ENCODE measurements at regions not wholly inside any gene's neighbourhood (a gene's known extent, or its start where the extent isn't known, plus 50 kb on each side); places are given as distances from the start of the nearest gene placed in this dataset.
"Not testable (repeated sequence)": the region's sequence is repeated elsewhere in the genome, so short reads cannot be mapped to it uniquely, and the experiment has no call there.

DNA sequence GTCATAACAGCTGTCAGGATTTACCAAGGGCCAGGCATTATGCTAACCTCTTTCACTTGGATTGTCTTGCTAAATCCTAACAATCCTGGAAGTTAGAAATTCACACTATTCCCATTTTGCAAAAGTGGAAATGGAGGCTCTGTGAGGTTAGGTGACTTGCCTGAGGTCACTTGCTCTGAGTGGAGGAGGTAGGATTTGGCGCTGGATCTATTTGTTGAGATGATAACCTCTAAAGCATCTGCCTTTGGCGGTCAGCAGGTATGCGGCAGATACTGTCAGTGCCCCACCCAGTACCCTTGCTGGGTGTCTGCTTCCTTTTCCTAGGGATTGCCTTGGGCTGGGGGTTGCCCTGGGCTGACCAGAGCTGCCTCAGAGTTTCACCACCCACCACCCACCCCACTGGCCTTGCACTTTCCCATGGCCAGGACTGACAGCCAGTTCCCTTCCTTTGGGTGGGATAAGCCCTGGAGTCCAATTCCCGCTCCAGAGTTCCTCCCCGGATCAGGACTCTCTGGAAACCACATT lies 164.8 kb upstream of the MSX2 start:
- no peak for DNase-seq (ENCODE audit: low spot score in 2 of 2, unreplicated experiment in 2 of 2)
- no peak overlapping the region for H3K4me3 Mint-ChIP-seq
- TF ChIP-seq, protein P1, sequence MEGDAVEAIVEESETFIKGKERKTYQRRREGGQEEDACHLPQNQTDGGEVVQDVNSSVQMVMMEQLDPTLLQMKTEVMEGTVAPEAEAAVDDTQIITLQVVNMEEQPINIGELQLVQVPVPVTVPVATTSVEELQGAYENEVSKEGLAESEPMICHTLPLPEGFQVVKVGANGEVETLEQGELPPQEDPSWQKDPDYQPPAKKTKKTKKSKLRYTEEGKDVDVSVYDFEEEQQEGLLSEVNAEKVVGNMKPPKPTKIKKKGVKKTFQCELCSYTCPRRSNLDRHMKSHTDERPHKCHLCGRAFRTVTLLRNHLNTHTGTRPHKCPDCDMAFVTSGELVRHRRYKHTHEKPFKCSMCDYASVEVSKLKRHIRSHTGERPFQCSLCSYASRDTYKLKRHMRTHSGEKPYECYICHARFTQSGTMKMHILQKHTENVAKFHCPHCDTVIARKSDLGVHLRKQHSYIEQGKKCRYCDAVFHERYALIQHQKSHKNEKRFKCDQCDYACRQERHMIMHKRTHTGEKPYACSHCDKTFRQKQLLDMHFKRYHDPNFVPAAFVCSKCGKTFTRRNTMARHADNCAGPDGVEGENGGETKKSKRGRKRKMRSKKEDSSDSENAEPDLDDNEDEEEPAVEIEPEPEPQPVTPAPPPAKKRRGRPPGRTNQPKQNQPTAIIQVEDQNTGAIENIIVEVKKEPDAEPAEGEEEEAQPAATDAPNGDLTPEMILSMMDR (IDR thresholded peaks at IDR 0.05; ENCODE audit: unreplicated experiment) = no peak
- H3K27me3 Mint-ChIP-seq (ENCODE audit: low read depth) = no peaks in the 10 kb centered on the region
- H3K4me1 Mint-ChIP-seq = peaks cover 9% of the 10 kb centered on the region
- no peak overlapping the region for H3K27ac Mint-ChIP-seq
- no peaks in the 10 kb centered on the region for H3K9me3 Mint-ChIP-seq
- H3K36me3 Mint-ChIP-seq = no peaks in the 10 kb centered on the region

DNA sequence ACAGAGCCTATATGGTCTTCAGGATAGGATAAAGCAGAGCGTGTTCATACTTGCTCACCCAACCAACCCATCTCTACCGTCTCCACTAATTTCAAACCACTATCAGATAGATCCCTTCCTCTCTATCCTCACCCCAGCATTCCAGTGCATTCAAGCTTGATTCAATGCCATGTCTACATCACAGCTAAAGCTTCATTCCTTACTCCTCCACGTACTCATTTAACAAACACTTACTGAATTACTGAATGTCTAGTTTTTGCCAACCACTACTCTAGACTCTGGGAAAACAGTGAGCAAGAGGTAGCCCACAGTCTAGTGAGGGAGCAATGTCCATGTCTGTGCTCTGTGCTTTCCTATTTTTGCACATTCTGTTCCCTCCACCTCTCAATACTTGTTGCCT lies 163.5 kb upstream of the MSX2 start:
- Mint-ChIP-seq H3K36me3 (no peaks in the 10 kb centered on the region), H3K4me1 (peaks cover 9% of the 10 kb centered on the region), H3K9me3 (no peaks in the 10 kb centered on the region), H3K27ac (no peak overlapping the region), H3K4me3 (no peak overlapping the region), H3K27me3 (ENCODE audit: low read depth) (no peaks in the 10 kb centered on the region)
- TF ChIP-seq, protein P1 (IDR thresholded peaks at IDR 0.05; ENCODE audit: unreplicated experiment) = no peak
- no peak for DNase-seq (ENCODE audit: low spot score in 2 of 2, unreplicated experiment in 2 of 2)

- not testable (repeated sequence) for H3K27me3 Mint-ChIP-seq (ENCODE audit: low read depth); H3K4me3 Mint-ChIP-seq; DNase-seq (ENCODE audit: low spot score in 2 of 2, unreplicated experiment in 2 of 2); H3K4me1 Mint-ChIP-seq; H3K27ac Mint-ChIP-seq; H3K9me3 Mint-ChIP-seq; H3K36me3 Mint-ChIP-seq
Observed at GRCh38 chr5:174563040-174563439, 161.3 kb upstream of the MSX2 start.

DNA sequence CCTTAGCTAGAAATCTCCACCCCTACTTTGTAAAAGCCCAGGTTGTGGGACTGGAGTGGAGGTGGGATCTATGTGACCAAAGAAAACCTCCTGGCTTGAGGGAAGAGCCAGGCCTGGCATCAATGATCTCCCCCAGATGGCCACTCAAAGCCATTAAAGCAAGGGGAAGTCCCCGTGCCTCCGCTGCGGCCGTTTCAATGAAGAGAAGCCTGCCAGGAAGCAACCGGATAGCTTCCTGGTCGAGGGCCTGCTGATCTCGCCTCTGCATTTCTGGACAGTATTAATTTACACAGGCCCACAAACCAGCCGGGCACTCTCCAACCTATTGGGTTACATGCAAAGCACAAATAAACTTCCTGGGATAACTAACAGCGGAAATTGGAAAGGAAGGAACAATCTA lies 160.5 kb upstream of the MSX2 start:
- peak overlapping the region; percentile 3 for H3K27ac Mint-ChIP-seq
- no peaks in the 10 kb centered on the region for H3K9me3 Mint-ChIP-seq
- TF ChIP-seq, protein P1 (IDR thresholded peaks at IDR 0.05; ENCODE audit: unreplicated experiment) = no peak
- DNase-seq (ENCODE audit: low spot score in 2 of 2, unreplicated experiment in 2 of 2) = no peak
- no peak overlapping the region for H3K4me3 Mint-ChIP-seq
- no peaks in the 10 kb centered on the region for H3K27me3 Mint-ChIP-seq (ENCODE audit: low read depth)
- peaks cover 9% of the 10 kb centered on the region for H3K4me1 Mint-ChIP-seq
- no peaks in the 10 kb centered on the region for H3K36me3 Mint-ChIP-seq

GRCh38 chr5:174567506-174568141 lies 156.8 kb upstream of the MSX2 start:
- TF ChIP-seq, protein P1 (IDR thresholded peaks at IDR 0.05; ENCODE audit: unreplicated experiment) = no peak
- H3K27me3 Mint-ChIP-seq (ENCODE audit: low read depth) = no peaks in the 10 kb centered on the region
- H3K4me3 Mint-ChIP-seq = no peak overlapping the region
- H3K27ac Mint-ChIP-seq = no peak overlapping the region
- H3K36me3 Mint-ChIP-seq = no peaks in the 10 kb centered on the region
- DNase-seq (ENCODE audit: low spot score in 2 of 2, unreplicated experiment in 2 of 2) = no peak
- H3K4me1 Mint-ChIP-seq = peaks cover 29% of the 10 kb centered on the region
- no peaks in the 10 kb centered on the region for H3K9me3 Mint-ChIP-seq

DNA sequence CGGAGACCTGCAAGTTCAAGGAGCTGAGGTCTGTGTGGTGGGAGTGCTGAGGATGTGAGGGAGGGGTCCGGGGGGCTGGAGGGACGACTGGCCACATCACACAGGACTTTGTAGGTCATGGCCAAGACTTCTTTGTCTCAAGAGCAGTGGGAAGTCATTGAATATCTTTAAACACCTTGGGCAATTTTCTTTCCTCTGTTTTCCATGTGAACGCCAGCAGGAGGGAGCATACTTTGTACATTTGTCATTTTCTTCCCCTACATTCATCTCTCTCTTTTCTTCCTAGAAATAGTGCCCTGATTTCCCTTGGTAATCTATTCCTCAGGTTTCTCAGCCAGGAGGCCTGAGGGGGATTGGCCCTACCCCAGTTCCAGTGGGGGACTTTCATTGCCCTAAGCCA lies 153.7 kb upstream of the MSX2 start:
- H3K27me3 Mint-ChIP-seq (ENCODE audit: low read depth) = no peaks in the 10 kb centered on the region
- no peak for DNase-seq (ENCODE audit: low spot score in 2 of 2, unreplicated experiment in 2 of 2)
- peaks cover 48% of the 10 kb centered on the region for H3K4me1 Mint-ChIP-seq
- TF ChIP-seq, protein P1 (IDR thresholded peaks at IDR 0.05; ENCODE audit: unreplicated experiment) = no peak
- no peaks in the 10 kb centered on the region for H3K36me3 Mint-ChIP-seq
- H3K9me3 Mint-ChIP-seq = no peaks in the 10 kb centered on the region
- no peak overlapping the region for H3K27ac Mint-ChIP-seq
- H3K4me3 Mint-ChIP-seq = no peak overlapping the region
